HG03432 (cell line): ENCODE measurements at regions not wholly inside any gene's neighbourhood (a gene's known extent, or its start where the extent isn't known, plus 50 kb on each side); places are given as distances from the start of the nearest gene placed in this dataset.

Experiments
- ATAC-seq: cut with Tn5 transposase; IDR thresholded peaks from one replicate; pipeline ENCODE4 v1.9.1; 2021; ENCODE audit warnings: mild to moderate bottlenecking, moderate library complexity; ENCODE audit not compliant: unreplicated experiment

DNA sequence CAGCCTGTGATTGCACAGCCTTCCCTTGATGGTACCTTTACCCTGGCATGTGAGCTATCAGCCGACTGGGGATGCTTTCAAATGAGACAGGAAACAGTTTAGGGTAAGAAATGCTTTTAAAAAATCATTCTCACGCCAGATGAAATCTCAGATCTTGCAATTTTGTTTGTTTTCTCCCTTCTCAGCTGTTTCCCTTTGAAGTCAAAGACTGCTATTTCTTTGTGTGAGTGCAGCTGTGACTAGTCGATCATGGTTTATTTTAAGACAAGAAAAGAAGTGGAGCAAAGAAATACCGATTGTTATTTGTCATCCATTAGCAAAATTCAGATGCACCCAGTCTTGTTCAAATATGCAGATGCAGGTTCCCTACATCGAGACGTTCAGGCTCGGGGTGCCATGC, 489.7 kb downstream of the QKI start:
- ATAC-seq, result no peak

DNA sequence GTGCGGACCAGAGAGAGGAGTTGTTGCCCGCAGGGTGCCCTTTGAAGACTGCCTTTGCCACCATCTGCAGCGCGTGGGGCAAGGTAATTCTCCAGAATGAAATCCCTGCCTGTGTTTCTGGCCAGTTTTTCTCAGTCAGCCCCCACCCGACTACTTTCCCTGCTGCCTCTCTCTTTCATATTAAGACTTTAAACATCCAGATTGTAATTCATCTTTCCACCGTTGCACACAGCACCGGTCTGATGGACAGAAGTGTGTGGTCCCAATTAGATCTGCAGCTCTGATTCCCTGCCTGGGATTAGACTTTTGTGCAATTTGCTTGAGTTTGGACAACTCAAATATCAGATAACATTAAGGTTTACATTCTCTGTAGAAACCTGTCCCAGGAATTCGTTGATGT, 489.0 kb downstream of the QKI start:
- ATAC-seq, result no peak

DNA sequence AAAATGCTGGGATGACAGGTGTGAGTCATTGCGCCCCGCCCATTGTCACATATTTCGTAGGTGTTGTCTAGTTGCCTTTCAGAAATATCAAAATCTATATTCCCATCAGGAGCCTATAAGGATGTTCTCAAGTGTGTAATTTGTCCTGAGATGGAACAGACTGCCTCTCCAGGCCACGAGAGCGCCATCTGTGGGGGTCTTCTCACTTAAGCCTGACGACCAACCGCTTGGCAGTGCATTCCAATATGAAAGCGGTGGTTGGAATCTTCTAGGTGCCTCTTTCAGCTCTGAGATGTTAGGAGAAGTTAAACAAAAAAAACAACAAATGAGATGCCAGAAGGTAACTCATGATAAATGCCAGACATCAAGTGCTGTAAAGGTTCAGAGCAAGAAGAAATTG, 488.5 kb downstream of the QKI start:
- ATAC-seq, result no peak

DNA sequence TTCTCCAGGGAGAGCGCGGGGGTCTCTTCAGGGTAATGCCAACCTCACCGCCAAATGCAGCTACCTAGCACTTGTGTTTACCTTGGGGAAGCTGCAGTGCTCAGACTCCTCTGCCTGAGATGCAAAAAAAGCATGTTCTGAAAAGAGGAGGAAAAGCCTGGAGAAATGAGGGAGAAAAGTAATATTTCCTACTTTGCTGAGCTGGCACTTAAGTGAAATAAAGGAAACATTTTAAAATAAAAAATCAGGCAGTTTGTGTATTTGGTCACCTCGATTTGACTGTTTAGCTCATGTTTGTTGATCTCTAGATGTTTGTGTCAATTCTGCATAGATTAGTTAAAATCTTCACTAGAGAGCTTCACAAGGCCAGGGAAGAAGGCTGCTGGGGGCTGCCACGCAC, 487.2 kb downstream of the QKI start:
- no peak for ATAC-seq

DNA sequence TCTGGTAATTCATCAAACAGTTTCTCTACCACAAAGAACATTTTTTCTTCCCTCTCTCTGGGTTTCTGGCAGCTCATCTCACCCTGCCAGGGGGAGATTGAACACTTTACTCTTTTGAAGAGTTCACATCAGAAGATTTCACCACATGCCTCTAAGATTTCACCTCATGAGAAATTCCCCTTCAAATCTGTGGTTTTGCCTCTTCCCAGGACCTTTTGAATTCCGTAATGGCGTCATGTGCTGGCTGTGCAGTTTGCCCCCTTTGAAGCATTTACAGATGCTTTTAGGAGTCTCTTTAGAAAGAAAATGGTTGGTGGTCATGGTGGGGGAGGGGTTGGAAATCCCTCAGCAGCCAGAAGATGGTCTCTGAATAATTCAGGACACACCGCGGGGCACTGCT, 486.1 kb downstream of the QKI start:
- no peak for ATAC-seq

DNA sequence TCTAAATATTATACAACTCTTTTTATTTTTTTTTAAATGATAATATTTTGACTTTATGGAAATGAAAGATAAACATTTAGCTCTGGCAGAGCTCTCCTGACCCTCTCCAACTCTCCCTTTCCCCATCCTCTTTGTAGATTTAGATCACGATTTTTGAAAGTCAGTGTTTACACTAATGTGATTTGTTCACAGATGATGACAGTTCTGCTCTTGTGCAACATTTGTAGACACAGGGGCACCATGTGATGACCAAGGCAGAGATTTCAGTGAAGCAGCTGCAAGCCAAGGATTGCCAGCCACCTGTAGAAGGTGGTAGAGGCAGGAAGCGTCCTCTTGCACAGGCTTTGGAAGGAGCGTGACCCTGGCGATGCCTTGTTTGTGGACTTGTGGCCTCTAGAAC, 483.2 kb downstream of the QKI start:
- no peak for ATAC-seq

DNA sequence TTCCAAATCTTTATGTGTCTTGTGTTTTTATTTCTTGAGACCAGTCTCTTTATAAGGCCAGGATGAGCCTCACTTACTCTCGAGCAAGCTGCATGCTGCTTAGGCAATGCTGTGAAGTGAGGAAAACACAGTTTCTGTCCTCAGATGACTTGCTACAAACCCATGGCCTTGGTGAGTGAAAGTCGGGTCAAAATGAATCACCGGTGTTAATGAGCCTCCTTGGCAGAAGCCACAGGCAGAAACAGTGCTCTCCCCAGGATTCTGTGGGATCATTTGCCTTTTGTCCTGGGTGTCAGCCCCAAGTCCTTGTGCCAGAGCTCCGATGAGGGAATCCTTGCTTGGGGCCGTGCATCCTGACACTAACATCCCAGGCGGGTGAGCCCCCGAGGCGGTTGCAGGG, 482.5 kb downstream of the QKI start:
- ATAC-seq, result no peak

DNA sequence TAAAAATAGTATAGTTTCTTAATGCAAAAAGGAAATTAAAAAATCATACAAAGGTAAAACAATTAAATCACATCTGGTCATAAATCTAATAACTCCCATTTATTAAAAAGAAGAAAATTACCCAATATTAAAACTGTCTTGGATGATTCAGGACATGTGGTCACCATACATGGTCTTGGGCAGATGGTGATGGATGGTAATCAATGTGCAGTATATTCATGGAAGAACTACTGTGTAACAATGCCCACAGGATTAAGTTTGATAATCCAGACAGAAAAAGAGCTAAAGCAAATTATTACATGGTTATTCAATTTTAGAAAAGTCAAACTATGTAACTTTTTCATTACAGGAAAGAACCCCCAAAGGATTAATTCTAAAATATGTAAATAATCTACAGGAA, 480.6 kb downstream of the QKI start:
- ATAC-seq, result no peak

DNA sequence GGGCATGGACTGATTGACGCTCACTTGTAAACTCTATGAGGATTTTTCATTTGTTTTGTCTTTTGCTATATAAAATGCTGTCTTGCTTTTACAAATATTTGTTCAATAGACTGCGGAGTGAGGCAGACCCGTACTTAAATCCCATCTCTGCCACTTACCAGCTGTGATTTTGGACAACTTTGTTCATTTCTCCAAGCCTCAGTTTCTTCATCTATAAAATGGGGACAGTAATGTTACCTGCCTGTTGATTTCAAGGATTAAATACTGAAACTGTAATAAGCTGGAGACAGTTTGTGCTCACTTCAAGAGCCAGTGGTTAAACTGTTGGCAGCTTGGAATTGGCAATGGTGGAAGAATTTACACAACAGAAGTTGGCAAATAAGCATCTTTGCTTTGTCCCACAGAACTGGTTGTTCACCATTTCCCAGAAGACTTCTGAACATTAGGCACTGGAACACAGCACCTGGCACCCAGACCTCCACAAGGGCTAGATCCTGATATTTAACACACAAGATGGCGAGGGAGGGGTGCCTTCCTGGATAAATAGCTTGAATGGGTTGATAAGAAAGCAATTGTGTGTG, 479.2 kb downstream of the QKI start:
- ATAC-seq, result no peak

DNA sequence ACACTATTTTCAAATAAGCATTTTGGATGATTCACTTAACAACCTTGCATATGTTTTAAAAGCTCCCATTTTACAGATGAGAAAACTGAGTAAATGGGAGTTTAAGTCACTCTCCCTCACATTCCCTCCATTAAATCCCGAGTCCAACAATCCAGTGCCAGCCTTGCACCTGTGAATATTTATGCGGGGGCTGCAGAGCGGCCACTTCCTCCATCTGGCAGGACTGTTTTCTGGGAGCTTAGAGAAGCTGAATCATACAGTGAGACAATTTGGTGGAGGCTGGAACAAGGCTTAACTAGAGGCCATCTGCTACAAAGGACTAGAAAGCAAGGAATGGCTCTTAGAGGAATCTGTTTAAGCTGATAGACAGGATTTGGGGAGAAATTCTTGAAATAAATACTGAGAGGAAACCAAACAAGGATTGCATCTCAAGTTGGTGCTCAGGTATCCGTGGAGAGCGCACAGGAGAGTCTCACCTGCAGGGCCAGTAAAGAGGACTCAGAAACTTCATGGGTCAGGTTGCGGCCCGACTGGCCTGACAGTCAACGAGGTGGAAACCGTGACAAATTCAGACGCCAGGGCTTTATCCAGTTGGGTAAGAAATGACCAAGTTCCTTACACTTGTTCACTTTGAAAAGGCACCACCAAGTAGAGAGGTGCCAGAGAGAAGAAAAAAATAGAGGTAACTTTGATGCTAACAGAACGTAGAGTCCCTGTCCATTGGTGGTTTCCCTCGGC, 478.5 kb downstream of the QKI start:
- ATAC-seq, result no peak

DNA sequence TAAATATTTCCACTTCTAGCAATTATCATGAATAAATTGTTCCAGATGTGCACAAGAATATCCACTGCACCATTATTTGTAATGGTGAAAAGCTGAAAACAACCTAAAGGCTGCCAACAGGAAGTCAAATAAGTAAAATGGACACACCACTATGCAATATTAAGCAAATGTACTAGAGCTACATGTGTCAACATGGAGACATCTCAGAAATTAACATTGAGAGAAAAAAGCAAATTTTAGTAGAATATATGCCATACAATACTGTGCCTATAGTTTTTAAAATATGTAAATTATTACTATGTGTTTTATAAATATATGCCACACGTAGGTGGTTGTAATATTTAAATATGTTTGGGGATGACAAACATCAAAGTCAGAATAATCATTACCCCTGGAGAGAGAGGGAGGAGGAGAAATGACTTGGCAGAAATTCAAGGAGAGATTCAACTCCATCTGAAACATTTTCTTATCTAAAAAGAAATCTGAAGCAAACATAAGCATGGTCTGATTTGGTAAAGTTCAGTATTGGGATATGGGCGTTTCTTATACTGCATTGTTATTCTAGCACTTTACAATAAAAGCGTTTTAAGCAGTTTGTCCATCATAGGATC, 475.5 kb downstream of the QKI start:
- no peak for ATAC-seq

DNA sequence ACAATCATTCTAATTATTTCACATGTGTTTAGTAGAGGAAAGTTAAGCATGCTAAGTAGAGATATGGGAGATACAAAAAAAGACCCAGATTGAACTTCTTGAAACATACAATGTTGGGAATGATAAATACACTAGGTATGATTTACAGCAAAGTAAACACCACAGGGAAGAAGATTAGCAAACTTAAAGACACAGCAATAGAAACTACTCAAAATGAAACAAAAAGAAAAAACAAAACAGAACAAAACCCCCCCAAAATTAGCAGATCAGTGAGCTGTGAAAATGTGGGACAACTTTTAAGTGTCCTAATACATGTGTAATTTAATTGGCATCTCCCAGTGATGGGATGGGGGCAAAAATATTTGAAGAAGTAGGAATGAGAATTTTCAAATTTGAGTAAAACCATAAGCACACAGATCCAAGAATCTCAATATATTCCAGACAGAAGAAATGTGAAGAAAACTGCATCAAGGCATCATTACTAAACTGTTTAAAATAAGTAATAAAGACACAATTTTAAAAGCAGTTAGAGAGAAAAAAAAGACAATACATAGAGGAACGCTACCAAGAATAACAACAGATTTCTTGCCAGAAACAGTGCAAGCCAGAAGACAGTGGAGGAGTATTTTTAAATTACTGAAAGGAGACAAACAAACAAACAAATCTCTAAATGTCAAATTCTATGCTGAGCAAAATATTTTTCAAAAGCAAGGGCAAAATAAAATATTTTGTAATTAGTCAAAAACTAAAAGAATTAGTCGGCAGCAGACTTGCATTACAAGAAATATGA, 473.7 kb downstream of the QKI start:
- ATAC-seq, result no peak

DNA sequence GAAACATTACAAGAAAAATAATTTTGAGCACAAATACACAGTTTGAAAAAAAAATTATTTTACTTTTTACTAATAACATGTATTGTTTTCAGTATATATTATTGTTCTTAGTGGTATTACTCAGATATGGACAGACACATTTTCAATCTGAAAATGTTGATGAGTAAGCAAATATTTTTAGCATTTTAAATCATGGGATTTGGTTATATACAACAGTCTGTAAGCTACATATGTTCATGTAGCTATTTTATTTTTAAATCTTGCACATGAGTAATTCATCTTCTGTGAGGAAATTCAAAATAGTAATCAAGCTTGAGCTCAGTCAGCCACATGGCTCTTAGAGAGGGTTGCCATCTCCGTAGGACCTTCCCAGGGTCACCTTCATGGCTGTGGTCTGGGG, 471.9 kb downstream of the QKI start:
- ATAC-seq, result no peak

DNA sequence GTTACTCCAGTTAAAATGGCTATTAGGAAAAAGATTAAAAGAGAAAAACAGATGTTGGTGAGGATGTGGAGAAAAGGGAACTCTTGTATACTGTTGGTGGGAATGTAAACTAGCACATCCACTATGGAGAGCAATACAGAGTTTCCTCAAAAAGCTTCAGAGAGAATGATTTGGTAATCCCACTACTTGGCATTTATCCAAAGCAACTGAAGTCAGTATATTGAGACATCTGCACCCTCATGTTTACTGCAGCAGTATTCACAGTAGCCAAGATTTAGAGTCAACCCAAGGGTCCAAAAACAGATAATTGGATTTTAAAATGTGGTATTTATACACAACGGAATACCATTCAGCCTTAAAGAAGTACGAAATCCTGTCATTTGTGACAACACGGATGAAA, 469.5 kb downstream of the QKI start:
- ATAC-seq, result no peak

DNA sequence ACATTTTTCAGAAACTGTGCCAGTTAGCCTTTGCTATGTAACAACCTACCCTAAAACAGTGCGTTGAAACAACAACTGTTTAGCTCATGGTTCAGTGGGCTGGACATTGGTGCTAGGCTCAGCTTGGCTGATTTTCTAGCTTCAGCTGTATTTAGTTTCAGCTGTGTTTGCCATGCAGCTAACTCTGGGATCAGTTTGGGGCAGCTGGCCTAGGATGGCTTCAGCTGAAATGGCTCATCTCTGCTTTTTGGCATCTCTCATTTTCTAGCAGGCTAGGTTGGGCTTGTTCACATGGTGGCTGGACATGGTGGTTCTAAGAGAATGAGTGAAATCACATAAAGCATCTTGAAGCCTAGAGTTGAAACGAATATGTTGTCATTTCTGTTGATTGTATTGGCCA, 464.2 kb downstream of the QKI start:
- no peak for ATAC-seq

DNA sequence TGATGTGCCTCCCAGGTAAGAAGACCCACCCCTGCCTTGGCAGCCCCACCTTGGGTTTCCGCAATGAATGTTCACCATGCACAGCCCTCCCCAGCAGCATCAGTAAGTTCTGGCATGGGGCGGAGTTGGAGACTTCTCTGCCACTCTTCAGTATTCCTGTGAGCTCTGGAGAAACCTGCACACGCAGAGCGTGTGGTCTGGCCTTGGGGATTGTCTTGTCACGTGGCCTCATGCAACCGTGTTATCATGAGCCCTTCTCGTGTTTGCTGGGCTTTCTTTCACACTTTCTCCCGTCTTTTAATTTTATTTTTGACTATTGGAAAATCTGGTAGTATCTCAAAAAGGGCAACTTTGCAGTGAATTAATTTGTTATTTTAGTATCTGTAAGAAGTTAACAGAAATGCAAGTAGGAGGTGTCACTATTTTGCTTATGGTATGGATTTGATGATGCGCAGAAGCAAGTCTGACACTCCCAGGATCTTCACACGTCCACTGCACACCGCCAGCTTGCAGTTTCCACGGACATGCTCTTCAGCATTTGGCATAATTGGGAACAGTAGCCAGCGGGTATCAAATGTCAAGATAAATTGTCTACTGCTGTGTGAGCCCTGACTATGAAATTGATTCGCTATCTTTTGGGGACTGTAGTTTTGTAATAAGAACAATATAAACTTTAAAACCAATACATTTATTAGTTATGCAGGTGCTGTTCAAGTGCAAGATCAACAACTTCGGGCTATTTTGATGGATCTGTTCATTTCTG, 463.5 kb downstream of the QKI start:
- ATAC-seq, result no peak

DNA sequence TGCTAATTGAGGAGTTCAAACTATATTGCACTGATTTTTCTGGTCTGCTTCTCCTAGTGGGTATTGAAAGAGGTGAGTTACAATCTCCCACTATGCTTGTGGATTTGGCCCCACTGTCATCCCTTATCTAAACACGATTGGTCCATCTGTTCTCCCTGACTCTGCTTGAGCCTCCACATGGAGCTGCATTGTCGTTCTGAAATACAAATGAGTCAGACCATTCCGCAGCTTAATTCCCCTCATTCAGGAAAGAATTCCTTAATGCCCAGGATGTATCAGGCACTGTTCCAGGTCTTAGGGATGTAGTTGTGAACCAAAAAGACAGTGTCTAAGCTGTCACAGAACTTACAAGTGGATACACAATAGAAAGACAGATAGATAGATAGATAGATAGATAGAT, 461.9 kb downstream of the QKI start:
- no peak for ATAC-seq

DNA sequence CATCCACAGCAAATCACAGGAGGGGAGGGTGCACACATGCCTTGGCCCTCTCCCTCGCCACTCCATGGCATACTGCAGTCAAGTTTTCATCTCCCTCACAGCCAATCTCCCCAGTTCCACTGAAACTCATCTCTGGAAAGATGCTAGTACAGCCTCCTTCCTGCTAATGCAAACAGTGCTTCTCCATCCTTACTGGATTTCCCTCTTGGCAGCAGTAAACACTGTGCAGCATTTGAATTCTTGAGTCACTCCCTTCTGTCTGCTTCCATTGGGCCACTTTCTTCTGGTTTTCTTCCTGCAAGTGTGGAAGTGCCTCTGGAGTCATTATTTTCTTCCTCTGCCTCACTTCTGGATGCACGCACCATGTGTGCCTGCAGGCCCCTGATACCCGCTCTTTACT, 460.3 kb downstream of the QKI start:
- ATAC-seq, result no peak

DNA sequence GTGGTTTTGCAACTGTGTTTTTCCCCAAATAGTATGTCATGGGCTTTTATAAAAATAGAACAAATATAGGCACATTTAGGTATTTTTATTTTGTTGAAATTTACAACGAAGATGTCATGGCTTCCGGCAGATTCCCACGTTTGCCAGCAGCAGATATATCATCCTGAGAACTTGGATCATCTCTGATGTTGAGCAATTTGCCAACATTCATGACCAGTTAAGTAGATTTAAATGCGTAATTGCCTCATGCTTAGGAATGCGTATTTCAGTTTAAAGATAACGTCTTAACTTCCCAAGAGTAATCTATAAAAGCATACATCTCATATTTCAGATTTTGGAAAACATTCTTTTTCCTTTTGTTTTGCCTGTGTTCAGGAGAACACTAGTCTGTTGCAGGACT, 457.8 kb downstream of the QKI start:
- no peak for ATAC-seq

DNA sequence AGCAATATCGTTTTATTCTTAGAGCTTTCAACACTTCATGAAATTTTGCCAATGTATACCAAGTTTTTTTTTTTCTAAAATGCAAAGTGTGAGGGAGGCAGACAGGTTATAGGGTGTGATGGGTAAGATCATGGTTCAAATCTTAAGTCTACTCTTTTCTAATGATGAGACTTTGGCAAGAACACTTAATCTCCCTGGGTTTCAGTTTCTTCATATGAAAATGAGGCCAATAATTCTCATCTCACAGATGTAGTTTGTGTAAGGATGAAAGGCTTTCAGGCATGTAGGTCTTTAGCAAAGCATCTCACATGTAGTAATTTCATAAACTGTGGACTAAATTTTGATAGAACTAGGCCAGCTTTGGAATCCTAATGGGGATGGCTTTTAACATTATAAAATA, 457.1 kb downstream of the QKI start:
- ATAC-seq, result no peak
